ENCODE measurements at regions not wholly inside any gene's neighbourhood (a gene's known extent, or its start where the extent isn't known, plus 50 kb on each side); places are given as distances from the start of the nearest gene placed in this dataset.
"Not testable (repeated sequence)": the region's sequence is repeated elsewhere in the genome, so short reads cannot be mapped to it uniquely, and the experiment has no call there.

GRCh38 chr13:31385540-31385939, 185.8 kb downstream of the B3GLCT start:
- DNase-seq, result no peak

- no peak for DNase-seq
These were observed 194.7 kb downstream of the B3GLCT start for GRCh38 chr13:31394506-31394905.

GRCh38 chr13:31395090-31395489, 195.3 kb downstream of the B3GLCT start:
- DNase-seq, result no peak

GRCh38 chr13:31399690-31400089, 199.9 kb downstream of the B3GLCT start:
- DNase-seq, result no peak

GRCh38 chr13:31403711-31404110, 203.9 kb downstream of the B3GLCT start:
- not testable (repeated sequence) for DNase-seq

GRCh38 chr13:31408927-31409326, 209.2 kb downstream of the B3GLCT start:
- no peak for DNase-seq

- no peak for DNase-seq
These were observed 210.0 kb downstream of the B3GLCT start for GRCh38 chr13:31409678-31410356.

- no peak for DNase-seq
These were observed 213.7 kb downstream of the B3GLCT start for GRCh38 chr13:31413516-31413915.

- DNase-seq, result no peak
These were observed 216.3 kb downstream of the B3GLCT start for GRCh38 chr13:31416066-31416465.

- DNase-seq, result no peak
These were observed 218.4 kb downstream of the B3GLCT start for GRCh38 chr13:31418186-31418585.

- no peak for DNase-seq
These were observed 222.0 kb downstream of the B3GLCT start for GRCh38 chr13:31421756-31422155.

GRCh38 chr13:31424130-31424729, 224.5 kb downstream of the B3GLCT start:
- DNase-seq, result peak; percentile 68

- DNase-seq, result no peak
These were observed 226.6 kb downstream of the B3GLCT start for GRCh38 chr13:31426395-31426794.

GRCh38 chr13:31427151-31428100, 227.7 kb downstream of the B3GLCT start:
- DNase-seq, result no peak

- DNase-seq, result no peak
These were observed 232.0 kb downstream of the B3GLCT start for GRCh38 chr13:31431722-31432137.

- DNase-seq, result no peak
These were observed 233.4 kb downstream of the B3GLCT start for GRCh38 chr13:31433207-31433606.

- no peak for DNase-seq
These were observed 234.0 kb downstream of the B3GLCT start for GRCh38 chr13:31433746-31434145.

GRCh38 chr13:31434613-31435012, 234.8 kb downstream of the B3GLCT start:
- DNase-seq, result no peak

GRCh38 chr13:31435536-31435935, 235.8 kb downstream of the B3GLCT start:
- DNase-seq, result no peak

- no peak for DNase-seq
These were observed 236.7 kb downstream of the B3GLCT start for GRCh38 chr13:31436478-31436877.

- DNase-seq, result no peak
These were observed 238.2 kb downstream of the B3GLCT start for GRCh38 chr13:31437975-31438374.

- no peak for DNase-seq
These were observed 240.4 kb downstream of the B3GLCT start for GRCh38 chr13:31440132-31440531.

- DNase-seq, result no peak
These were observed 242.2 kb downstream of the B3GLCT start for GRCh38 chr13:31441800-31442510.
